ENCODE measurements at regions not wholly inside any gene's neighbourhood (a gene's known extent, or its start where the extent isn't known, plus 50 kb on each side); places are given as distances from the start of the nearest gene placed in this dataset.

GRCh38 chr5:56729488-56729887 lies 85.9 kb upstream of the MAP3K1 start:
- no peak for TF ChIP-seq EP300 (IDR thresholded peaks at IDR 0.05; ENCODE audit: borderline replicate concordance in 1 of 2, low read depth in 1 of 2, low read length in 1 of 2)
- no peak for TF ChIP-seq TAF1 (IDR thresholded peaks at IDR 0.05; ENCODE audit: borderline replicate concordance, low read depth, low read length)
- TF ChIP-seq REST (IDR thresholded peaks at IDR 0.05; ENCODE audit: low read depth, low read length), result no peak
- no peak for TF ChIP-seq SIN3A (IDR thresholded peaks at IDR 0.05; ENCODE audit: borderline replicate concordance, low read depth, low read length)
